GM12874 (cell line): ENCODE measurements at regions not wholly inside any gene's neighbourhood (a gene's known extent, or its start where the extent isn't known, plus 50 kb on each side); places are given as distances from the start of the nearest gene placed in this dataset.

ENCODE experiments used
- CTCF ChIP-seq: IDR thresholded peaks from 2 replicates; pipeline ENCODE4 v1.5.1; 2011; ENCODE audit warnings: low read depth, mild to moderate bottlenecking, control low read depth, low read length, moderate library complexity; ENCODE audit not compliant: insufficient read depth

- no peak for TF ChIP-seq CTCF
These were observed 103.6 kb upstream of the FST start for GRCh38 chr5:53376853-53377252.

GRCh38 chr5:53378190-53378589, 102.2 kb upstream of the FST start:
- TF ChIP-seq CTCF: no peak

GRCh38 chr5:53378590-53379247, 101.7 kb upstream of the FST start:
- no peak for TF ChIP-seq CTCF

DNA sequence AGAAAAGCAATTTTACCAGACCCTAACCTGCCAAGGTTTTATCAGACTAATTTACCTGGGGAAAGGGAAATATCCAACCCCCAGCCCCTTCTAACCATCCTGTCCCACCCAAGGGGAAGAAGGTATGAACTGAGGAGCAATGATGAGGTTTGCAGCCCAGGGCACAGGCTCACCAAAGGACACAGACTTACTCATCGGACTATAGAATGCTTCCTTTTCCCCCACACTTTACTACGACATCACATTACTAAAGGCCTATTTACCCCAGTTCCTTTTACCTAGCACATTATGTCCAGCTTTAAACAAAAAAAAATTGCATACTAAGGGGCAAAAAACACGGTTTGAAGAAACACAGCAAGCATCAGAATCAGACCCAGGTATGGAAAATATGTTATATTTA, 94.1 kb upstream of the FST start:
- TF ChIP-seq CTCF: no peak

GRCh38 chr5:53389093-53389492, 91.3 kb upstream of the FST start:
- no peak for TF ChIP-seq CTCF

DNA sequence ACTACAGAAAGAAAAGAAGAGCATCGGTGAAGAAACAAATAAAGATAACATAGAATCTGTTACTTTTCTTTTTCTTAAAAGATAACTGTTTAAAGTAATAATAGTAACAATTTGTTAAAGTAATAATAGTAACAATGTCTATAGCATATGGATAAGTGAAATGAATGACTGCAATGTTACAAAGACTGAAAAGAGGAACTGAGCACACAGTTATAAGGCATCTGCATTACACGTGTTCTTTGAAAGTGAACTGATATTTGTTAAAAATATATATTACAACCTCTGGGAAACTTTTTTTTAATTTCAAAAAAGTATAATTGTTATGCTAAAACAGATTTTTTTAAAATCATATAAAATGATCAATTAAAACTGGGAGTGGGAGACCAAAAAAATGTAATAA, 88.4 kb upstream of the FST start:
- TF ChIP-seq CTCF: no peak

GRCh38 chr5:53394808-53395207, 85.6 kb upstream of the FST start:
- no peak for TF ChIP-seq CTCF
